Activated CD8-positive, alpha-beta memory T cell treated with anti-CD3 and anti-CD28 coated beads, Interleukin-2, amount 50 U/mL, for 4 hours (primary cell): ENCODE measurements at regions not wholly inside any gene's neighbourhood (a gene's known extent, or its start where the extent isn't known, plus 50 kb on each side); places are given as distances from the start of the nearest gene placed in this dataset.
"Not testable (repeated sequence)": the region's sequence is repeated elsewhere in the genome, so short reads cannot be mapped to it uniquely, and the experiment has no call there.

Experiments used
- DNase-seq: peaks from one replicate; pipeline ENCODE4 v3.0.0-alpha.2; 2020

- DNase-seq: no peak
These were observed 89.3 kb upstream of the ST8SIA4 start for GRCh38 chr5:100992354-100992753.

DNA sequence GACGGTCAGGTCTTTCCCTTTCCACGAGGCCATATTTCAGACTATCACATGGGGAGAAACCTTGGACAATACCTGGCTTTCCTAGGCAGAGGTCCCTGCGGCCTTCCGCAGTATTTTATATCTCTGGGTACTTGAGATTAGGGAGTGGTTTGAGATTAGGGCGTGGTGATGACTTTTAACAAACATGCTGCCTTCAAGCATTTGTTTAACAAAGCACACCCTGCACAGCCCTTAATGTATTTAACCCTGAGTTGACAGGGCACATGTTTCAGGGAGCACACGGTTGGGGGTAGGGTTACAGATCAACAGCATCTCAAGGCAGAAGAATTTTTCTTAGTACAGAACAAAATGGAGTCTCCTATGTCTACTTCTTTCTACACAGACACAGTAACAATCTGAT is 80.5 kb upstream of the ST8SIA4 start:
- not testable (repeated sequence) for DNase-seq

- DNase-seq: no peak
These were observed 71.0 kb upstream of the ST8SIA4 start for GRCh38 chr5:100974082-100974481.

- no peak for DNase-seq
These were observed 67.7 kb upstream of the ST8SIA4 start for GRCh38 chr5:100970646-100971255.

GRCh38 chr5:100965291-100965690 is 62.2 kb upstream of the ST8SIA4 start:
- DNase-seq: no peak
